ENCODE measurements at regions not wholly inside any gene's neighbourhood (a gene's known extent, or its start where the extent isn't known, plus 50 kb on each side); places are given as distances from the start of the nearest gene placed in this dataset.
"Not testable (repeated sequence)": the region's sequence is repeated elsewhere in the genome, so short reads cannot be mapped to it uniquely, and the experiment has no call there.

DNA sequence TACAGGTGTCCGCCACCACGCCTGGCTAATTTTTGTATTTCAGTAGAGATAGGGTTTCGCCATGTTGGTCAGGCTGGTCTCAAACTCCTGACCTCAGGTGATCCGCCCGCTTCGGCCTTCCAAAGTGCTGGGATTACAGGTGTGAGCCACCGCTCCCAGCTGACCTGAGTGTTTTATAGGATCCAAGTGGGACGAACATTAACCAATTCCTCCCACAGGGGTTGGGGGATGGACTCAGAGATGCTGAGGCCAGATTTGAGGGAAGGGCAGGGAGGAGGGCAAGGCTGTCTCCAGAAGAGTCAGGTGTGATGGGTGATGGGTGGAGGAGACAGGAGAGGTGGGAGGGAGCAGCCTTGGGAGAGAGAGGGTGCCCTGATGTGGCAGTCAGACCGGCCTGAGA, 65.0 kb upstream of the SMAD6 start:
- DNase-seq, result not testable (repeated sequence)

DNA sequence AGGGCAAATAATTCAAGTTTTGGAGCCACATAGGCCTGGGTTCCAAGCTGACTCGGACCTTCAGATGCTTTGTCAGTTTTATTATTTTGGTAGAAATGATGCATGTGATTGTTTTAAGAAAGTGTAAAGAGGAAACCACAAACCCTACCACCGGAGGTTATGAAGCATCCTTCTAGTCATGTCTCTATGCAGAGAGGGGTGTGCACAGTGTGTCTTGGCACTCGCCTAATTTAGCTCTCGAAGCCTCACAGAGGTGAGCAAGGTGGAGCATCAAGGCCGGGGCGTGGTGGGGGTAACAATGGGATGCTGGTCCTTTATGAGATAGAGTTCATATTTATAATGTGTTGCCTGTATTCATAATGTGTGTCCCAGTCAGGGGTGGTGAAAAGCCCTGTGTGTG, 63.7 kb upstream of the SMAD6 start:
- peak; percentile 27 for DNase-seq

DNA sequence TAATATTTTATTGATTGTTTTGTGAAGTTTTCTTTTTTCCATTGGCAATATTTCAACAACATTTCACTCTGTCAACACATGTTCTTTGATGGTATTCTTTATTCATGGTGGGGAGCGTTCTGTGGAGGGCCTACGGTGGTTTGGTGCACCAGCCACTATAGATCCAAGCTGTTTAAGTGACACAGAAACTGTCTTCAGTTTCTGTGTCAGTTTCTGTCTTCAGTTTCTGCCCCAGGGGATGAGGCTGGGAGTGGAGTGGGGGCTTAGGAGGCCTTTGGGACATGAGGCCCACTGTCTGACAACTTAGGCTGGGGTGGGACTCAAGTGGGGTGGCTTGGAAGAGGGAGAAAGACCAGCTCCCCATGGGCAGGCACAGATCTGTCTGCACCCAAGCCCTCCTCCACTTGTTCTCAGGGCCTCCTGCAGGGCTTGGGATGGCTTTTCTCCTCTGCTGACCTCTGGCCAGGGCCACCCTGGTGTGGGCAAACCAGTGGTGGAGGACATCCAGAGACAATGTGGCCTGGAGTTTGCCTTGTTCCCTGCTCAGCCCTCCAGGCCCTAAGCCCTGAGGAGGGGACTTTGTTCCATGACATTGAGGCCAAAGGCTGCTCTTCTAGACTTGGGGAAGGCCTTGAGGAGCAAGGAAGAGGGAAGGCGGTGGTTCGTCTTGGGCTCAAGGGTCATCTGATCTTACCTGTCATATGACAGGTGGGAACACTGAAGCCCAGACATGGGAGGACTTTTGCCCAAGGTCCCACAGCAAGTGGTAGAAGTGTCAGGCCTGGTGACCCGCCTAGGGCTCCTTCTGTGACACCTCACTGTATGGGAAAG, 60.3 kb upstream of the SMAD6 start:
- no peak for DNase-seq

DNA sequence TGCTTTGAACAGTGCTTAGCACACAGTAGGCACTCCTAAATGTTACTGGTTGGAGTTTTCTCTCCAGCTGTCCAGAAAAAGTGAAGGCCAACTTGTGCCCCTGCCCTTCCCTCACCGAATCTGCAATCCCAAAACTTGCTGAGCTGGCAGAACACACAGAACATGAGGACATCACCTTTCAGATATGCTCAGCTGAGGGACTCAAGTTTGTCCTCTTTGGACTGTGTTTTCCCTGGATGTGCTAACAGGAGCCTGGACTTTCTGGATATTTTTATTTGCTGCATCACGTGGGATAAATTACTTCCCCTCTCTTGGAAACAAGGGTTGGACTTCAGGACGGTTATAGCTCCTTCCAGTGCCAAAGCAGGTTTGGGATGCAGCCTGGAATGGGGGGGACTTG, 59.5 kb upstream of the SMAD6 start:
- no peak for DNase-seq

DNA sequence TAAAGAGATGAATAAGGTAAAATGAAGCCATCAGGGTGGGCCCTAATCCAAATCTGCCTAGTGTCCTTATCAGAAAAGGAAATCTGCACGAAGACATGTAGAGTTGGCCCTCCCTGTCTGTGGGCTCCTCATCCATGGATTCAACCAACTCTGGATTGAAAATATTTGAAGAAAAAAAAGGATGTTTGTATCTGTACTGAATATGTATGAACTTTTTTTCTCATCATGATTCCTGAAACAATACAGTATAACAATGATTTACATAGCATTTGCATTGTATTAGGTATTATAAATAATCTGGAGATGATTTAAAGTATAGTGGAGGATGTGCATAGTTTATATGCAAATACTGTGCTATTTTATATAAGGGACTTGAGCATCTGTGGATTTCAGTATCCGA, 59.0 kb upstream of the SMAD6 start:
- DNase-seq, result no peak

DNA sequence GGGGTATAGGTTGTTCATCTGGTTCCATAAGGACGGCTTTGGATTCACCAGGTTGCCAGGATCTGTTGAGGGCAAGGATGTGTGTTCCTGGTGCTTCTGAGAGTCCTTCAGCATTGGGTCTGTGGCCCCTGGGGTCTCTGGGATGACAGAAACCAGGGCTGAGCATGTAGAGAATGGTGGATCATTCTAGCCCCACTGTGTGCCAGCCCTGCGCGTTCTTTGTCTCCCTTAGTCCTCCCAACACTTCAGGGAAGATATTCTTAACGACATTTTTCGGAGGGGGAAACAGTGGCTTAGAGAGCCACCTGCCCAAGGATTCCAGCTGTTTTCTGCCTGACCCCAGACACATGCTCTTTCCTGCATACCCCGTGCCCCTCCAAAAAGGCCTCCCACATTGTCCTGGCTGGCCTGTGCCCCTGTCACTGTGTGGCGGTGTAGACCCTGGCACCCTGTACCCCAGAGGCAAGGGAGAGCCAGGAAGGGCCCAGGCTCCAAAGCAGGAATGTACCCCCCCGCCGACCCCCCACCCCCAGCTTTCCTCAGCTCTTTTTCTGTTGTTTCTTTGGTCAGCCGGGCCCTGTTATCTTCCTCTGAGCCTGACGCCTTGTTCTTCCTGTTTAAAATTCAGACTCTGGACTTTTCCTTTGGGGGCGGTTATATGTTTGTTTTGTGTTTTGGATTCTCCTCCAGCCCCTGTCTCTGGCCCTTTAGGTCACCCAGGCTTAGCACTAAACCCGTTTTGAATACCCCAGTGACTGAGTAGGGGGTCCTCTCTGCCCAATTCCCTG, 57.8 kb upstream of the SMAD6 start:
- no peak for DNase-seq

DNA sequence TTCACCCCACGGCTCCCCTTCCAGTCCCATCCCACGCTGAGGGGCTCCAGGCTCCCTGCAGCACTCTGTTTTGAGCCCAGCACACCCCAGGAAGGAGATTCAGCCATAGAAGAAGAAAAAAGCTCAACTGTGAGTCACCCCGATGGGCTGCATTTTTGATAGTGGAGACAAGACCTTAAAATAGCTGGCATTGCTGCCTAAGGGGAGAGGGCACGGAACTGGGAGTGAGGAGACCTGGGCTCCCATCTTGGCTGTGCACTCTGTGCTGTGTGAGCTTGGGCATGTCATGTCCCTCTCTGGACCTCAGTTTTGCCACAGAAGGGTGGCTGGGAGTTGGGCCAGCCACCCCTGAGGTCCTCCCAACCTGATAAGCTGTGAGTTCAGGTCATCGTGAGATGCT, 57.2 kb upstream of the SMAD6 start:
- no peak for DNase-seq

DNA sequence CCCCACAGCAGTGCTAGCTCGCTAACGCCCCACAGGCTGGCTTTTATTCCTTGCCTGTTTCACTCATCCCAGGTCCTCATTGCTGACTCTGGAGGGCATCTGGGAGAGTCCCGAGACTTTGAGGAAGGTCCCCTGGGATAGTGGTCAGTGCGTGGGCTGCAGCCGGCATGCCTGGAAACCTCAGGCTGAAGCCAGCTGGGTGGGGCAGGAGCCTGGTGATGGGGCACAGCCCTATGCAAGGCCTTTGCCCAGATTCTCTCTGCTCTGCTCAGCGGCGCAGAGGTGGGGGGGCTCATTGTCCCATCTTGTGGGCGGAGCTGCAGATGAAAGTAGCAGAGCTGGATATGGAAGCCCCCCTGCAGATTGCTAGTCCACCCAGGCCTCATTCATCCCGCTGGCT, 55.7 kb upstream of the SMAD6 start:
- DNase-seq, result no peak

DNA sequence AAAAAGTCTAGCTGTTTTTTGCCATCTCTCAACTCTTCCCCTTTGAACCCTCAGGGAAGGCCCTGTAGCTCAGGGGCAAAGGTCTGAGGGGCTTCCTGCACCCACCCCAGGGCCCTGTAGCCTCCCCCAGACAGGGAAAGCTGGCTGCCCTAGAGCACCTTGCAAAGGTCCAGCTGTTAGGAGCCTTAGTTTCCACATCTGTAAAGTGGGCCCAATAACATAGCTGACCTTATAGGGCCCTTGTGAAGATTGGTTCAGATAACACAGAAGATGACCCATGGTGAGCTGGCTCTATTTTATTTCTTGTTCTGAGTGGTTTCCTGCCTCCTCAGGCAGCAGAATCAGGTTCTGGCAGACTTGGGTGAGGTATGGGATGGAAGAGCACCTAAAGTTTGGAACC, 55.2 kb upstream of the SMAD6 start:
- no peak for DNase-seq

DNA sequence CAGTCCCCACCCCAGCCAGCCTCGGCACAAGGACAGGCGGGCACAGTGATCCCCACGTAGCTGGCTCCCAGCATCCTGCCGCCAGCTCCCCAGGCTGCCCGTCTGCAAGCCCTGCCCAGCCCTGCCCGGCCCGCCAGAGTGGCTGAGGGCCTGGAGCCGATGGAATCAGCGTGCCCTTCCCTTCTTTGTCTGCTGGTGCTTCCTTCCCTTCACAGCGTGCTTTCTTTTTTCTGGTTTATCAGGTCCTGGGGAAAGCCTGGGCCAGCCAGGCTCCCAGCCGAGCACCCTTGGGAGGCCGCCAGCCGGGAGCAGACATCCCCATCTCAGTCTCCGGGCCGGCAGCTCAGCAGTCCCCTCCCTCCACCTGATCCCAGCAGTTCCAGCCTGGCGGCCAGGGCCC, 54.7 kb upstream of the SMAD6 start:
- no peak for DNase-seq

DNA sequence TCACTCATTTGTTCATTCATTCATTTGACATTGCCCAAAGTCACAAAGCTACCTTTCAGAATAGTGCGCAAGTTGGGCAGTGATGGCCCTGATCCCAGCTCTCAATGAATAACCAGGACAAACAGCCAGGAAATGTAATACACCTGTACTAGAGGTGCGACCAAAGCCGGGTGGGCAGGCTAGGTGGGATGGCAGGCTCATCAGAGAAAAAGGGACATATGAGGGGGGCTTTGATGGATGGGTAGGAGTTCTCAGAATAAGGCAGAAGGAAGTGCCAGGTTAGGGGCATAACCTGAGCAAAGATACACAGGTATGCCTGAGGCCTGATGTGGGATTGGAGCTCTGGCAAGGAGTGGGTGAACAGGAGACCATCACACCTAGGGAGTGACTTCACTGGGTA, 53.4 kb upstream of the SMAD6 start:
- no peak for DNase-seq

DNA sequence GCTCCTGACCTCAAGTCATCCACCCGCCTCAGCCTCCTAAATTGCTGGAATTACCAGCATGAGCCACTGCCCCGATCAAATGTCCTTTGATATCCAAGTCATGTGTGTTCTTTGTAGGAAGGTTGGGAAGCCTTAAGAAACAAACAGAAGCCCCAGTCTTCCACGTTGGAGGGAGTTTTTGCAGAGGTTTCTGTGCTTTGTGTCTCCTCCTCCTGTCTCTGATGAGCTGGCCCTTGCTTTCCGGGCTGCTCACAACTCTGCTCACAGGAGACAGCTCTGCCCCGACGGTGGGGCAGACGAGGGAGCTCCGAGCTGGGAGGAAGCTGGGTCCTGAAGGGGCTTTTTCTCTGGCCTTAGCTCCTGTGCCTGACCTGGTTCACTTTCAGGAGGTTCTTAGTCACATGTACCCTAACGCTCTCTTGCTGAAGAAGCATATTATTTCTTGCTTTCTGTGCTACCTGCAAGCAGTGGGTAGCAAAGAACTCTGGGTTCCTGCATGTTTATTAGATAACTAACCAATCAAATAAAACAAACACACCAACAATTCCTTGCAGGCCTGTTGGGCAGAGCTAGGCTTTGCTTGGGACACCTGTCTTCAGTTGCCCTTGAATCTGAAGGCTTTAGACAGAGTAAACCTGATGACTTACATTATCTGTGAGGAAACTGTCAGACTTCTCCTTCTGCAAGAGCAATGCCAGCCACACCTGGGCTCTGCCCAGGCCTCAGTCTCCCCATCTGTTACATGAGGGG, 52.6 kb upstream of the SMAD6 start:
- DNase-seq, result no peak

DNA sequence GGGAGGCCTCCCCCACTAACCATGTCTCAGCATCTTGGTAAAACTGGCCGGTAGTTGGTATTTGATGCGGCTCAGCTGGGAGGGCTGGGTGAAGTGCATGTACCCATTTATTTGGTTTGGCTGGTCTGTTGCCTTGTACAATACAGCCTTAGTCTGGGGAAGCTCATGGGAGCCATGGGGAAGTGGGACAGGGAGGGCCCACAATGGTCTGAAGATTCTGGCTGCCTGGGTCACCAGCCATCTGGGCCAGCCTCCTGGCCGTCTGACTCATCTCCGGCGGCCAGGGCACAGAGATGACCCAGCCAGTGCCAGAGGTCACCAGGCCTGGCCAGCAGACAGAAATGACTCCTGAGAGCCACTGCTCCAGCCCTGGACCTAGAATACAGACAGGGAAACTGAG, 51.6 kb upstream of the SMAD6 start:
- no peak for DNase-seq

DNA sequence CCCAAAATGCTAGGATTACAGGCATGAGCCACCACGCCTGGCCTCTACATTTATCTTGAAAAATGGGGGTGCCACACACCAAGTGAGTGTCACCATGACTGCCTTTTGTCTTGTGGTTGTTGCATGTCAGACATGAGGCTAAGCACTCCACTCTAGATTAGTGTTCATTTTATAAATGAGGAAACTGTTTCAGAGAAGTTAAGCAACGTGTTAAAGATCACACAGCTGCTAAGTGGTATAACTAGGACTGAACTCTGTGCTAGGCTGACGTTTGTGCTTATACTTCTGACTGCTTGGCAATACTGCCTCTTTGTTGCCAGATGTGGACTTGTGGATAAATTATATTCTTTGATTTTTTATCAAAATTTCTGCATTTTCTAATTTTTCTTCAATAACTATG, 50.8 kb upstream of the SMAD6 start:
- DNase-seq, result no peak

DNA sequence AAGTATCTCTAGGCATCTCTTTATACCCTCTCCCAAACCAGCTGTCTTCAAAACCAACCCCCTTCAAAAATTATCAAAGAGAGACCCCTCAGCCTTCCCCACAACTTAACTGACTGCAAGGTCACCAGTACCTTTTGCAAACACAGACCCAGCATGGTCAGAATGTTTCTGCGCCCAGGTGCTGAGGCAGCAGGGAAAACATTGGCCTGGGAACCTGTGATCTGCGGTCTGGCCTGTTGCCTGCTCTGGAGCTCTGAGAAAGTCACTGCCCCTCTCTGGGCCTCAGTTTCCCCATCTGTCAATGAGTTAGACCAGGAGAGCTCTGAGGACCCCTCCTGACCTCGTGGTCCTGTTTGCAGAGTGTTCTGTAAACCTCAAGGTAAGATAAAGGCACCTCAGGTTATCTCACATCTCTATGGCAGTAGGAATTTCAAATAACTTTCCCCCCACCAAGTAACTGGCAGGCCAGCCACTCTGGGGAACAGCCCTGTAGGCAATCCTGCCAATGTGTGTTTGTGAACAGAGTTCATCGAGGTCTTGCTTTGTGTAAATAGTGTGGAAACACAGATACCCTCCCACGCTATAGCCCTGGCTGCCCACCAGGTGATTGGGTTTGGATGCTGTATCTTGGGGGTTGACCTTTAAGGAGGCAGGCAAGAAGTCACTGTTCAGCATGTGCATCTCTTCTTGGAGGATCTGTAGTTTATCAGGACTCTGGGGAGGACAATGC, 50.0 kb upstream of the SMAD6 start:
- DNase-seq, result no peak
